GM12878 (cell line): ENCODE measurements at regions not wholly inside any gene's neighbourhood (a gene's known extent, or its start where the extent isn't known, plus 50 kb on each side); places are given as distances from the start of the nearest gene placed in this dataset.

Source experiments
- ATAC-seq: fragments of 200-7000 bp; cut with Tn5 transposase; 3 replicates; pipeline ENCODE4 v1.9.1; 2020; ENCODE audit warnings: mild to moderate bottlenecking, moderate library complexity
- BruUV-seq: library from RNA; stranded (reverse); fragments of 400-500 nt; replicated peaks from 2 replicates; lab custom pipeline; 2021; lab: Mats Ljungman, UMichigan
- CTCF ChIA-PET: fragments of 300-600 bp; sonication (Branson Sonifier 250); formaldehyde crosslinking; extraction: SDS; loops from one replicate; lab custom pipeline; 2021; ENCODE audit warnings: inconsistent platforms; lab: Yijun Ruan, JAX
- POLR2A ChIA-PET: fragments of 350-600 bp; formaldehyde crosslinking; extraction: SDS; loops from one replicate; lab custom pipeline; 2021; ENCODE audit warnings: inconsistent platforms; lab: Charles Lee
- RAD21 ChIA-PET: fragments of 300-600 bp; sonication (Branson Sonifier 250); formaldehyde crosslinking; loops from one replicate; lab custom pipeline; 2023; ENCODE audit warnings: antibody characterized with exemption; ENCODE audit not compliant: unreplicated experiment; lab: Charles Lee
- SMC1A ChIA-PET: fragments of 300-600 bp; sonication (Branson Sonifier 250); formaldehyde crosslinking; loops from one replicate; lab custom pipeline; 2023; ENCODE audit not compliant: unreplicated experiment, uncharacterized antibody; lab: Charles Lee
- DNase-seq: peaks from one replicate; pipeline ENCODE4 v3.0.0-alpha.2; 2011; ENCODE audit warnings: low read depth, low spot score
- FAIRE-seq: peaks from 3 replicates; lab custom pipeline; 2011; peaks lifted over from hg19 to GRCh38; lab: Jason Lieb, UNC
- H2AFZ ChIP-seq: 2 replicates; pipeline ENCODE4 v1.6.0; 2011; ENCODE audit warnings: low read depth, low read length, control low read depth; ENCODE audit not compliant: control insufficient read depth
- H3K27ac ChIP-seq: 2 replicates; pipeline ENCODE4 v1.5.1; 2011; ENCODE audit warnings: control low read depth; ENCODE audit not compliant: control insufficient read depth, insufficient read depth
- H3K27me3 ChIP-seq, 2 experiments: replicated peaks in 1 of 2; 2 replicates each; pipeline versions ENCODE4 v1.6.0 to v1.6.1; 2011; ENCODE audit warnings: low read length in 1 of 2; ENCODE audit not compliant: control insufficient read depth in 2 of 2, insufficient read depth in 2 of 2
- H3K36me3 ChIP-seq, 2 experiments: 2 replicates each; pipeline ENCODE4 v1.5.1; 2011; ENCODE audit warnings: low read length in 1 of 2; ENCODE audit not compliant: control insufficient read depth in 2 of 2, insufficient read depth in 2 of 2
- H3K4me1 ChIP-seq: 2 replicates; pipeline ENCODE4 v1.6.1; 2011; ENCODE audit warnings: mild to moderate bottlenecking, low read length, moderate library complexity, mixed read lengths; ENCODE audit not compliant: control insufficient read depth, insufficient read depth
- H3K4me2 ChIP-seq: 2 replicates; pipeline ENCODE4 v1.6.0; 2011; ENCODE audit warnings: control low read depth; ENCODE audit not compliant: control insufficient read depth, insufficient read depth
- H3K4me3 ChIP-seq: fragments of 200-600 bp; sonication (generic); 2 replicates; pipeline ENCODE4 v1.5.1; 2016
- H3K79me2 ChIP-seq: 2 replicates; pipeline ENCODE4 v1.6.0; 2011; ENCODE audit warnings: low read length; ENCODE audit not compliant: control insufficient read depth, insufficient read depth
- H3K9ac ChIP-seq: 2 replicates; pipeline ENCODE4 v1.8.0; 2011; ENCODE audit warnings: low read length, control low read depth, mixed read lengths; ENCODE audit not compliant: control insufficient read depth, insufficient read depth
- H3K9me3 ChIP-seq: replicated peaks from 3 replicates; pipeline ENCODE4 v1.5.1; 2011; ENCODE audit warnings: mild to moderate bottlenecking, low read length; ENCODE audit not compliant: control insufficient read depth, insufficient read depth
- H4K20me1 ChIP-seq: 2 replicates; pipeline ENCODE4 v1.6.0; 2011; ENCODE audit not compliant: control insufficient read depth, insufficient read depth
- WGBS: methylation state at CpG from one replicate; pipeline ENCODE4 v1.1.6; 2016; ENCODE audit warnings: low lambda C conversion rate; ENCODE audit not compliant: insufficient replicate concordance, insufficient coverage; ENCODE audit errors: missing lambda C conversion rate; 5-methylcytosine and 5-hydroxymethylcytosine counted together
- in situ Hi-C: fragments of 300-500 bp; cut with MboI; formaldehyde crosslinking; loops from 9 replicates; pipeline ENCODE4 v1.14.3; 2018; ENCODE audit warnings: mixed read lengths
- intact Hi-C: fragments of 100-400 bp; cut with micrococcal nuclease; formaldehyde crosslinking; loops from one replicate; pipeline ENCODE4 v1.14.2; 2022; ENCODE audit not compliant: unreplicated experiment
- TF ChIP-seq, protein P1 (sequence below): fragments of 150-350 bp; IDR thresholded peaks from 2 replicates; pipeline ENCODE4 v1.6.1; 2016; ENCODE audit warnings: low read depth, low read length

DNA sequence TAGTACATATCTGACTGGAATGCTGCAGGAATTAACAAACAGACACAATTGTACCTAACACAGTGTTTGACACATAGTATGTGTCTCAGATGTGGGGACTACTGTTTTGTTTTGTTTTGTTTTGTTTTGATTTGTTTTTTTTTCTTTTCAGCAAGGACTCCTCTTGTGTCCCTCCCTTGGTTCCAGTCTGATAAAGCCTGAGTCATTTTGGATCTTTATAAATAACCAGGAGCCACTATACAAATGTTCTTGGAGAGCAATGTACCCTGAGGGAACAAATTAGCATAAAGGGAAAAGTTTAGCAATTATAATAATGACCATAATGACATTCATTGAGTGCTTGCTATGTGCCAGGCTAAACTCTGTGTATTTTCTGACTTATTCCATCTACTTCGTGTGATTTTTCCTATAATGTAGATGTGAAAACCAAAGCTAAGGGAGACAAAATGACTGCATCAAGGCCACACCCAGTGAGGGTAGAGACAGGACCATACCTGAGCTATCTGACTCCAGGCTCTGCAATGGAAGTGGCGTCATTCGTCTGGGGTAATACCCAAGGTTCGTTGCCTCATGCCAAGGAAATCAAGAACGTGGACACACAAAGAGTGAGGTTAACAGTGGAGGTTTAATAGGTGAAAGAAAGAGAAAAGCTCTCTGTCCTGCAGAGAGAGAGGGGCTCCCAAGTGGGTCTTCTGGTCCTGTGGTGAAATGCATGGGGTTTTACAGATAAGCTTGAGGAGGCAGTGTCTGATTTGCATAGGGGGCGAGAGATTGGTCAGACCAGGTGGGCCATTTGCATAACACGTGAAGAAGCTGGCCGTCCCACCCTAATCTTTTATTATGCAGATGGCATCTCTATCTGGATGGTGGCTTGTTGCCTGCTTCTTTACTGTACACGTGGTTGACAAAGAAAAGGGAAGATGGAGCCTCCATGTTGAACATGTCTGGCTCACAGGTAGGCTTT, 285.5 kb upstream of the SFSWAP start:
- no peak overlapping the region for H3K4me2 ChIP-seq
- H3K27me3 ChIP-seq, result 0 out of 4 replicates have a peak, but pooled peaks cover 0 to 3% of the 10 kb centered on the region in 2 experiments
- intact Hi-C loops (no loop called here), in situ Hi-C loops (no loop called here)
- no peaks in the 10 kb centered on the region; the same call in 2 of the 3 replicates for H3K9me3 ChIP-seq
- no peaks in the 10 kb centered on the region for H3K4me1 ChIP-seq
- no peak overlapping the region for H2AFZ ChIP-seq
- CTCF ChIA-PET, result interaction anchor here (0.8 kb wide), 1 partner anchor 29 kb away, joined by 3 read pairs; no protein-coding TSS in a partner anchor
- no peak overlapping the region for H3K9ac ChIP-seq
- BruUV-seq, result no TSS peak
- FAIRE-seq (no peak), ATAC-seq (no peak)
- no peaks in the 10 kb centered on the region; the same call in 1 of the 2 replicates for H4K20me1 ChIP-seq
- TF ChIP-seq, protein P1, sequence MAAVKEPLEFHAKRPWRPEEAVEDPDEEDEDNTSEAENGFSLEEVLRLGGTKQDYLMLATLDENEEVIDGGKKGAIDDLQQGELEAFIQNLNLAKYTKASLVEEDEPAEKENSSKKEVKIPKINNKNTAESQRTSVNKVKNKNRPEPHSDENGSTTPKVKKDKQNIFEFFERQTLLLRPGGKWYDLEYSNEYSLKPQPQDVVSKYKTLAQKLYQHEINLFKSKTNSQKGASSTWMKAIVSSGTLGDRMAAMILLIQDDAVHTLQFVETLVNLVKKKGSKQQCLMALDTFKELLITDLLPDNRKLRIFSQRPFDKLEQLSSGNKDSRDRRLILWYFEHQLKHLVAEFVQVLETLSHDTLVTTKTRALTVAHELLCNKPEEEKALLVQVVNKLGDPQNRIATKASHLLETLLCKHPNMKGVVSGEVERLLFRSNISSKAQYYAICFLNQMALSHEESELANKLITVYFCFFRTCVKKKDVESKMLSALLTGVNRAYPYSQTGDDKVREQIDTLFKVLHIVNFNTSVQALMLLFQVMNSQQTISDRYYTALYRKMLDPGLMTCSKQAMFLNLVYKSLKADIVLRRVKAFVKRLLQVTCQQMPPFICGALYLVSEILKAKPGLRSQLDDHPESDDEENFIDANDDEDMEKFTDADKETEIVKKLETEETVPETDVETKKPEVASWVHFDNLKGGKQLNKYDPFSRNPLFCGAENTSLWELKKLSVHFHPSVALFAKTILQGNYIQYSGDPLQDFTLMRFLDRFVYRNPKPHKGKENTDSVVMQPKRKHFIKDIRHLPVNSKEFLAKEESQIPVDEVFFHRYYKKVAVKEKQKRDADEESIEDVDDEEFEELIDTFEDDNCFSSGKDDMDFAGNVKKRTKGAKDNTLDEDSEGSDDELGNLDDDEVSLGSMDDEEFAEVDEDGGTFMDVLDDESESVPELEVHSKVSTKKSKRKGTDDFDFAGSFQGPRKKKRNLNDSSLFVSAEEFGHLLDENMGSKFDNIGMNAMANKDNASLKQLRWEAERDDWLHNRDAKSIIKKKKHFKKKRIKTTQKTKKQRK, result no peak
- TF ChIP-seq, all 136 proteins: peak for 0
- H3K79me2 ChIP-seq, result no peaks in the 10 kb centered on the region
- H3K4me3 ChIP-seq, result no peak overlapping the region
- DNase-seq, result no peak
- 20% methylated on average over 9 of the region's 9 CpGs for WGBS
- RAD21 ChIA-PET, result no interaction called here
- POLR2A ChIA-PET, result no interaction called here
- H3K36me3 ChIP-seq, result no peaks in the 10 kb centered on the region
- H3K27ac ChIP-seq, result no peak overlapping the region
- SMC1A ChIA-PET, result no interaction called here
